ENCODE measurements at regions not wholly inside any gene's neighbourhood (a gene's known extent, or its start where the extent isn't known, plus 50 kb on each side); places are given as distances from the start of the nearest gene placed in this dataset.
"Not testable (repeated sequence)": the region's sequence is repeated elsewhere in the genome, so short reads cannot be mapped to it uniquely, and the experiment has no call there.

DNA sequence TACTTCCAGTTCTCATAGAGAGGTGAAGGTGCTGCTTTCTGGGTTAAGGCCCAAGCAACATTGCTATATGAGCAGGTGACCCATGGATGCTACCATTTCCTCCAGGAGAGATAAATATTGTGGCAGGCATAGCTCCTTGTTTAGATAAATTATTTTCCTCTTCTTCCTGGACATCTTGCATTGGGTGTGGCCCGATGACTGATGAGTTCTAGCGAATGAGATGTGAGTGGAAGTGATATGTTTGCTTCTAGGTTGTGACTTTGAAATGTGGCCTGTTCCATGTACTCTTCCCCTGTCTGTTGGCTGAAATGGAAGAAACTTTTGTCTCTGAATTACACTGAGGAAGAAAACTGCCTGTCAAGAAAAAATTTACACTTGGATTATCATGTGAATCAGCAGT, 101.7 kb upstream of the FMN2 start:
- ChIA-PET CTCF (no interaction called here), POLR2A (no interaction called here)
- no peaks in the 10 kb centered on the region for H3K9me3 ChIP-seq (ENCODE audit: control insufficient read depth, insufficient read depth, low read depth, low read length)
- no peaks in the 10 kb centered on the region for H3K4me1 ChIP-seq (ENCODE audit: control insufficient read depth, insufficient read depth, low read length)
- ATAC-seq = no peak
- no peaks in the 10 kb centered on the region for H3K27me3 ChIP-seq (ENCODE audit: control insufficient read depth, insufficient read depth, low read length)
- intact Hi-C loops (cut with micrococcal nuclease; ENCODE audit: unreplicated experiment) (no loop called here), in situ Hi-C loops (cut with HindIII; ENCODE audit: low pct_unique_long_range_greater_than_20kb, low sequenced_read_pairs) (no loop called here)
- BruUV-seq (replicated peaks) = no TSS peak
- H3K4me3 ChIP-seq (ENCODE audit: low read depth in 2 of 2, low read length in 2 of 2) = no peak overlapping the region
- no peak overlapping the region for H3K27ac ChIP-seq (ENCODE audit: low read length)
- H3K36me3 ChIP-seq (ENCODE audit: control insufficient read depth, insufficient read depth, low read length) = no peaks in the 10 kb centered on the region
- no peak for TF ChIP-seq POLR2AphosphoS5 (IDR thresholded peaks at IDR 0.05; ENCODE audit: low read depth, low read length)
- TF ChIP-seq, protein P1, sequence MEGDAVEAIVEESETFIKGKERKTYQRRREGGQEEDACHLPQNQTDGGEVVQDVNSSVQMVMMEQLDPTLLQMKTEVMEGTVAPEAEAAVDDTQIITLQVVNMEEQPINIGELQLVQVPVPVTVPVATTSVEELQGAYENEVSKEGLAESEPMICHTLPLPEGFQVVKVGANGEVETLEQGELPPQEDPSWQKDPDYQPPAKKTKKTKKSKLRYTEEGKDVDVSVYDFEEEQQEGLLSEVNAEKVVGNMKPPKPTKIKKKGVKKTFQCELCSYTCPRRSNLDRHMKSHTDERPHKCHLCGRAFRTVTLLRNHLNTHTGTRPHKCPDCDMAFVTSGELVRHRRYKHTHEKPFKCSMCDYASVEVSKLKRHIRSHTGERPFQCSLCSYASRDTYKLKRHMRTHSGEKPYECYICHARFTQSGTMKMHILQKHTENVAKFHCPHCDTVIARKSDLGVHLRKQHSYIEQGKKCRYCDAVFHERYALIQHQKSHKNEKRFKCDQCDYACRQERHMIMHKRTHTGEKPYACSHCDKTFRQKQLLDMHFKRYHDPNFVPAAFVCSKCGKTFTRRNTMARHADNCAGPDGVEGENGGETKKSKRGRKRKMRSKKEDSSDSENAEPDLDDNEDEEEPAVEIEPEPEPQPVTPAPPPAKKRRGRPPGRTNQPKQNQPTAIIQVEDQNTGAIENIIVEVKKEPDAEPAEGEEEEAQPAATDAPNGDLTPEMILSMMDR (IDR thresholded peaks at IDR 0.05) = no peak
- no peak for TF ChIP-seq SIN3A (IDR thresholded peaks at IDR 0.05; ENCODE audit: borderline replicate concordance, insufficient read depth, low read depth, low read length)
- TF ChIP-seq, protein P2, sequence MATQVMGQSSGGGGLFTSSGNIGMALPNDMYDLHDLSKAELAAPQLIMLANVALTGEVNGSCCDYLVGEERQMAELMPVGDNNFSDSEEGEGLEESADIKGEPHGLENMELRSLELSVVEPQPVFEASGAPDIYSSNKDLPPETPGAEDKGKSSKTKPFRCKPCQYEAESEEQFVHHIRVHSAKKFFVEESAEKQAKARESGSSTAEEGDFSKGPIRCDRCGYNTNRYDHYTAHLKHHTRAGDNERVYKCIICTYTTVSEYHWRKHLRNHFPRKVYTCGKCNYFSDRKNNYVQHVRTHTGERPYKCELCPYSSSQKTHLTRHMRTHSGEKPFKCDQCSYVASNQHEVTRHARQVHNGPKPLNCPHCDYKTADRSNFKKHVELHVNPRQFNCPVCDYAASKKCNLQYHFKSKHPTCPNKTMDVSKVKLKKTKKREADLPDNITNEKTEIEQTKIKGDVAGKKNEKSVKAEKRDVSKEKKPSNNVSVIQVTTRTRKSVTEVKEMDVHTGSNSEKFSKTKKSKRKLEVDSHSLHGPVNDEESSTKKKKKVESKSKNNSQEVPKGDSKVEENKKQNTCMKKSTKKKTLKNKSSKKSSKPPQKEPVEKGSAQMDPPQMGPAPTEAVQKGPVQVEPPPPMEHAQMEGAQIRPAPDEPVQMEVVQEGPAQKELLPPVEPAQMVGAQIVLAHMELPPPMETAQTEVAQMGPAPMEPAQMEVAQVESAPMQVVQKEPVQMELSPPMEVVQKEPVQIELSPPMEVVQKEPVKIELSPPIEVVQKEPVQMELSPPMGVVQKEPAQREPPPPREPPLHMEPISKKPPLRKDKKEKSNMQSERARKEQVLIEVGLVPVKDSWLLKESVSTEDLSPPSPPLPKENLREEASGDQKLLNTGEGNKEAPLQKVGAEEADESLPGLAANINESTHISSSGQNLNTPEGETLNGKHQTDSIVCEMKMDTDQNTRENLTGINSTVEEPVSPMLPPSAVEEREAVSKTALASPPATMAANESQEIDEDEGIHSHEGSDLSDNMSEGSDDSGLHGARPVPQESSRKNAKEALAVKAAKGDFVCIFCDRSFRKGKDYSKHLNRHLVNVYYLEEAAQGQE (IDR thresholded peaks at IDR 0.05; ENCODE audit: insufficient read depth in 1 of 2, low read depth in 2 of 2, low read length in 1 of 2) = no peak
- no peak for TF ChIP-seq TCF7L2 (IDR thresholded peaks at IDR 0.05; ENCODE audit: low read depth, low read length)
- no peak for DNase-seq (ENCODE audit: low read depth, low spot score)

DNA sequence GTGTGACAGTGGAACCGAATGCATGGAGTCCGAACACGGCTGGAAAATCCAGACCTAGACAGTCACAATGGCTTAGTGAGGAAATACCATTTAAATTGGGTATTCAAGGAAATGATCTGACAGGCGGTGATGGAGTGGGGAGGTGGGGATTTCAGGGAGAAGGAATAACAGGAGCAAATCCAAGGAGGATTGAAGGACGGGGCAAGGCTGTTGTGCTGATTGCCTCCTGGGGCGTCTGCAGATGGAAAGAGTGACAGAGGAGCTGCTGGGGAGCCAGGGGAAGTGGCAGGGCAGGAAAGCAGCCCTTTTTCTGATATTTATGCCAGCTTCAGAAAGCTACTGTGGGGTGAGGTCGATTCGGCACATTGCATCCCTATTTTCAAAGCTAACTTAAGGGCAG, 99.1 kb upstream of the FMN2 start:
- DNase-seq (ENCODE audit: low read depth, low spot score); CTCF ChIA-PET; BruUV-seq (replicated peaks); H3K9me3 ChIP-seq (ENCODE audit: control insufficient read depth, insufficient read depth, low read depth, low read length); intact Hi-C loops (cut with micrococcal nuclease; ENCODE audit: unreplicated experiment); H3K4me3 ChIP-seq (ENCODE audit: low read depth in 2 of 2, low read length in 2 of 2); H3K27ac ChIP-seq (ENCODE audit: low read length); in situ Hi-C loops (cut with HindIII; ENCODE audit: low pct_unique_long_range_greater_than_20kb, low sequenced_read_pairs); POLR2A ChIA-PET; ATAC-seq; H3K27me3 ChIP-seq (ENCODE audit: control insufficient read depth, insufficient read depth, low read length); H3K36me3 ChIP-seq (ENCODE audit: control insufficient read depth, insufficient read depth, low read length); H3K4me1 ChIP-seq (ENCODE audit: control insufficient read depth, insufficient read depth, low read length): not testable (repeated sequence)

DNA sequence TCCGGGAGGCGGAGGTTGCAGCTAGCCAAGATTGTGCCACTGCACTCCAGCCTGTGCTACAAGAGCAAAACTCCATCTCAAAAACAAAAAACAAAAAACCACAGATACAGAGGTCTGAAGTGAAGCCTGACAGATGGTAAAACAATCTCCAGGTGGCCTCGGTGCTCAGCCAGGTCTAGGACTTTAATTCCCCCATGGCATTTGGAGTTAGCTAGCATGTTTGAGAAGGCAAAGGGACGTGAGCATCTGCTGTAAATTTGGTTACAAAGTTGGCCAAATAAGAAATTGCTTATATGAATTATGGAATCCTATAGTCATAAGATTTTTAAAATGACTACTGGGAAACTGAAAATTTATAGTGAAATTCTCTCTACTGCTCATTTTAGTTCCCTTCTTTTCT, 98.3 kb upstream of the FMN2 start:
- no peaks in the 10 kb centered on the region for H3K9me3 ChIP-seq (ENCODE audit: control insufficient read depth, insufficient read depth, low read depth, low read length)
- H3K27me3 ChIP-seq (ENCODE audit: control insufficient read depth, insufficient read depth, low read length) = no peaks in the 10 kb centered on the region
- in situ Hi-C loops (cut with HindIII; ENCODE audit: low pct_unique_long_range_greater_than_20kb, low sequenced_read_pairs) = no loop called here
- no peak overlapping the region for H3K27ac ChIP-seq (ENCODE audit: low read length)
- TF ChIP-seq, protein P2 (IDR thresholded peaks at IDR 0.05; ENCODE audit: insufficient read depth in 1 of 2, low read depth in 2 of 2, low read length in 1 of 2) = no peak
- TF ChIP-seq SIN3A (IDR thresholded peaks at IDR 0.05; ENCODE audit: borderline replicate concordance, insufficient read depth, low read depth, low read length) (no peak), TCF7L2 (IDR thresholded peaks at IDR 0.05; ENCODE audit: low read depth, low read length) (no peak), POLR2AphosphoS5 (IDR thresholded peaks at IDR 0.05; ENCODE audit: low read depth, low read length) (no peak)
- TF ChIP-seq, protein P1 (IDR thresholded peaks at IDR 0.05) = no peak
- H3K36me3 ChIP-seq (ENCODE audit: control insufficient read depth, insufficient read depth, low read length) = no peaks in the 10 kb centered on the region
- POLR2A ChIA-PET = no interaction called here
- DNase-seq (ENCODE audit: low read depth, low spot score) (no peak), ATAC-seq (no peak)
- no peaks in the 10 kb centered on the region for H3K4me1 ChIP-seq (ENCODE audit: control insufficient read depth, insufficient read depth, low read length)
- BruUV-seq (replicated peaks) = no TSS peak
- no peak overlapping the region for H3K4me3 ChIP-seq (ENCODE audit: low read depth in 2 of 2, low read length in 2 of 2)
- intact Hi-C loops (cut with micrococcal nuclease; ENCODE audit: unreplicated experiment) = no loop called here
- CTCF ChIA-PET = no interaction called here
